SH-SY5Y (cell line): ENCODE measurements at regions not wholly inside any gene's neighbourhood (a gene's known extent, or its start where the extent isn't known, plus 50 kb on each side); places are given as distances from the start of the nearest gene placed in this dataset.

ENCODE experiments used
- GATA2 ChIP-seq: IDR thresholded peaks from 2 replicates; pipeline ENCODE4 v1.6.1; 2011; ENCODE audit warnings: mild to moderate bottlenecking, low read depth, low read length
- GATA3 ChIP-seq: IDR thresholded peaks from 2 replicates; pipeline ENCODE4 v1.6.1; 2011; ENCODE audit warnings: low read depth, mild to moderate bottlenecking, low read length, moderate library complexity

DNA sequence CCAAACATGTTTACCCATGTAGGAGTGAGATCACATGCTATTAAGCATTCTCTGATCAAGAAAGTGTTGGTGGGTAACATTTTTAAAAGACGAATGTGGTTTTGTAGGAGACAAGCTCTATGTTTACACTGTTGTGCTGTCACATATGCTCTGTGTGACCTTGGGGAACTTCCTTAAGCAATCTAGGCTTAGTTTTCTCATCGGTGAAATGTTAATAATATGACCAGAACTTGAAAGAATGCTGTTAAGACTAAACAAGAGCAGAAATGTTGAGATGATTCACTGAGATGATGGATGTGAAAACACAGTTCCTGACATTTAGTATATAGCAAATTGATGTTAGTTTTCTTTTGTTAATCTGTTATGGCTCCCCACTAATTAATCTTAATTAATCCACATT is 860.9 kb upstream of the CNTNAP5 start:
- no peak for TF ChIP-seq GATA2
- no peak for TF ChIP-seq GATA3
